H1 (cell line): ENCODE measurements at regions not wholly inside any gene's neighbourhood (a gene's known extent, or its start where the extent isn't known, plus 50 kb on each side); places are given as distances from the start of the nearest gene placed in this dataset.

Source experiments
- CHD7 ChIP-seq: fragments of 300-600 bp; sonication (generic); IDR thresholded peaks from 2 replicates; pipeline ENCODE4 v1.7.1; 2012; ENCODE audit warnings: low read length, moderate library complexity, mild to moderate bottlenecking, inconsistent platforms; ENCODE audit not compliant: insufficient replicate concordance
- POLR2A ChIP-seq, 2 experiments: IDR thresholded peaks; 1 replicate in 1 of 2; 2 replicates in 1 of 2; pipeline ENCODE4 v1.6.1; 2011; ENCODE audit warnings: low read depth in 2 of 2, low read length in 2 of 2, mild to moderate bottlenecking in 2 of 2; ENCODE audit errors: control extremely low read depth in 1 of 2
- RNF2 ChIP-seq: fragments of 200-900, 300-1000 bp; sonication (generic); IDR thresholded peaks from 2 replicates; pipeline ENCODE4 v1.7.1; 2016; ENCODE audit warnings: borderline replicate concordance, low read depth, mild to moderate bottlenecking, antibody characterized with exemption, low read length; ENCODE audit not compliant: poor library complexity, severe bottlenecking; ENCODE audit errors: missing control alignments
- TF ChIP-seq, protein P1 (sequence below), 3 experiments: IDR thresholded peaks; 1 replicate in 2 of 3; 2 replicates in 1 of 3; pipeline versions ENCODE4 v1.5.1 to v1.6.1; 2011; ENCODE audit warnings: low read length in 3 of 3, mild to moderate bottlenecking in 3 of 3, inconsistent platforms in 2 of 3, low read depth in 1 of 3, moderate library complexity in 1 of 3; ENCODE audit not compliant: insufficient read depth in 1 of 3; ENCODE audit errors: control extremely low read depth in 1 of 3

DNA sequence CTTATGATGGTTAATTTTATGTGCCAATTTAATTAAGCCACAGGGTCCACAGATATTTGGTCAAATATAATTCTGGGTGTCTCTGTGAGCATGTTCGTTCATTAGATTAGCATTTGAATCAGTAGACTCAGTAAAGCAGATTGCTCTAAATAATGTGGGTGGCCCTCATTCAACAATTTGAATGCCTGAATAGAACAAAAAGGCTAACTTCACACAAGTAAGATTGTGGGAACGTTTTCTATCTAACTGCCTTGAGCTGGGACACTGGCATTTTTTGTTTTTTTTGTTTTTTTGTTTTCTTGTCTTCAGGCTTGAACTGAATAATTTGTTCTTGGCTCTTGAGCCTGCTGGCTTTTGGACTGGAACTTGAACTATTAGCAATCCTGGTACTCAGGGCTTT is 292.4 kb upstream of the SPANXN4 start:
- TF ChIP-seq, protein P1, sequence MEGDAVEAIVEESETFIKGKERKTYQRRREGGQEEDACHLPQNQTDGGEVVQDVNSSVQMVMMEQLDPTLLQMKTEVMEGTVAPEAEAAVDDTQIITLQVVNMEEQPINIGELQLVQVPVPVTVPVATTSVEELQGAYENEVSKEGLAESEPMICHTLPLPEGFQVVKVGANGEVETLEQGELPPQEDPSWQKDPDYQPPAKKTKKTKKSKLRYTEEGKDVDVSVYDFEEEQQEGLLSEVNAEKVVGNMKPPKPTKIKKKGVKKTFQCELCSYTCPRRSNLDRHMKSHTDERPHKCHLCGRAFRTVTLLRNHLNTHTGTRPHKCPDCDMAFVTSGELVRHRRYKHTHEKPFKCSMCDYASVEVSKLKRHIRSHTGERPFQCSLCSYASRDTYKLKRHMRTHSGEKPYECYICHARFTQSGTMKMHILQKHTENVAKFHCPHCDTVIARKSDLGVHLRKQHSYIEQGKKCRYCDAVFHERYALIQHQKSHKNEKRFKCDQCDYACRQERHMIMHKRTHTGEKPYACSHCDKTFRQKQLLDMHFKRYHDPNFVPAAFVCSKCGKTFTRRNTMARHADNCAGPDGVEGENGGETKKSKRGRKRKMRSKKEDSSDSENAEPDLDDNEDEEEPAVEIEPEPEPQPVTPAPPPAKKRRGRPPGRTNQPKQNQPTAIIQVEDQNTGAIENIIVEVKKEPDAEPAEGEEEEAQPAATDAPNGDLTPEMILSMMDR (IDR thresholded peaks at IDR 0.05; ENCODE audit: control extremely low read depth in 1 of 3, insufficient read depth in 1 of 3, low read depth in 1 of 3, low read length in 3 of 3), result no peak
- TF ChIP-seq RNF2 (no peak), CHD7 (no peak), POLR2A (IDR thresholded peaks at IDR 0.05; ENCODE audit: control extremely low read depth in 1 of 2, low read depth in 2 of 2, low read length in 2 of 2) (no peak)
